Fibroblast of pulmonary artery (primary cell): ENCODE measurements at regions not wholly inside any gene's neighbourhood (a gene's known extent, or its start where the extent isn't known, plus 50 kb on each side); places are given as distances from the start of the nearest gene placed in this dataset.
"Not testable (repeated sequence)": the region's sequence is repeated elsewhere in the genome, so short reads cannot be mapped to it uniquely, and the experiment has no call there.

ENCODE experiments used
- DNase-seq: peaks from one replicate; pipeline ENCODE4 v3.0.0-alpha.2; 2010; ENCODE audit warnings: low read depth
- H3K4me3 ChIP-seq: replicated peaks from 2 replicates; pipeline ENCODE4 v1.5.1; 2011; ENCODE audit warnings: low read depth, mild to moderate bottlenecking, control low read depth, low read length, moderate library complexity
- TF ChIP-seq, protein P1 (sequence below): IDR thresholded peaks from 2 replicates; pipeline ENCODE4 v1.5.1; 2011; ENCODE audit warnings: mild to moderate bottlenecking, control low read depth, low read length, inconsistent platforms; ENCODE audit errors: missing control alignments

DNA sequence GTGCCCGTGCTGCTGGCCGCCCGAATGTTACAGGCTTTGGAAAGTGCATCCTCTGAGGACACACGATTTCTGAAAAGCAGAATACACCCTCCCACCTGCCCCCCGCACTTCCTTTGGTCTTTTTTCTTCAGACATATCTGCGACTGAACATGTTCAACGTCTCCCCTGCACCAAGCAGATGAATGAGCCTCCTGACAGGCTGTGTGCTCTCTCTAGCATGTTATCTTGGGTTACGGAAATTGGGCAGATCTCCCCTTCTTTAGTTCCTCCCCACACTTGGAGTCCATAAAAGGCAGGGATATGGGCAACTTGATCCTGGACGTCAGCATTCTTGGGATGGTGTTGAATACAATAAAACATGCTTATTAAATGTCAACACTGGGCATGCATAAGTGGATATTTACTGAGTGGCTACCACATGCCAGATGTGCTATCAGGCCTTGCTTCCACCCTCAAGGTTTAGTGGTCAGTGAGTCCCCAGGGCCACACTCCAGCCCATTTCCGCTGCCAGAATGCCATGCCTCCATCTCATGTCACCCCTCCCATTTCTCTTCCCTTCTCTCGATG, 130.4 kb downstream of the TRIM43 start:
- no peak for DNase-seq
- no peak overlapping the region for H3K4me3 ChIP-seq
- TF ChIP-seq, protein P1, sequence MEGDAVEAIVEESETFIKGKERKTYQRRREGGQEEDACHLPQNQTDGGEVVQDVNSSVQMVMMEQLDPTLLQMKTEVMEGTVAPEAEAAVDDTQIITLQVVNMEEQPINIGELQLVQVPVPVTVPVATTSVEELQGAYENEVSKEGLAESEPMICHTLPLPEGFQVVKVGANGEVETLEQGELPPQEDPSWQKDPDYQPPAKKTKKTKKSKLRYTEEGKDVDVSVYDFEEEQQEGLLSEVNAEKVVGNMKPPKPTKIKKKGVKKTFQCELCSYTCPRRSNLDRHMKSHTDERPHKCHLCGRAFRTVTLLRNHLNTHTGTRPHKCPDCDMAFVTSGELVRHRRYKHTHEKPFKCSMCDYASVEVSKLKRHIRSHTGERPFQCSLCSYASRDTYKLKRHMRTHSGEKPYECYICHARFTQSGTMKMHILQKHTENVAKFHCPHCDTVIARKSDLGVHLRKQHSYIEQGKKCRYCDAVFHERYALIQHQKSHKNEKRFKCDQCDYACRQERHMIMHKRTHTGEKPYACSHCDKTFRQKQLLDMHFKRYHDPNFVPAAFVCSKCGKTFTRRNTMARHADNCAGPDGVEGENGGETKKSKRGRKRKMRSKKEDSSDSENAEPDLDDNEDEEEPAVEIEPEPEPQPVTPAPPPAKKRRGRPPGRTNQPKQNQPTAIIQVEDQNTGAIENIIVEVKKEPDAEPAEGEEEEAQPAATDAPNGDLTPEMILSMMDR, result no peak

DNA sequence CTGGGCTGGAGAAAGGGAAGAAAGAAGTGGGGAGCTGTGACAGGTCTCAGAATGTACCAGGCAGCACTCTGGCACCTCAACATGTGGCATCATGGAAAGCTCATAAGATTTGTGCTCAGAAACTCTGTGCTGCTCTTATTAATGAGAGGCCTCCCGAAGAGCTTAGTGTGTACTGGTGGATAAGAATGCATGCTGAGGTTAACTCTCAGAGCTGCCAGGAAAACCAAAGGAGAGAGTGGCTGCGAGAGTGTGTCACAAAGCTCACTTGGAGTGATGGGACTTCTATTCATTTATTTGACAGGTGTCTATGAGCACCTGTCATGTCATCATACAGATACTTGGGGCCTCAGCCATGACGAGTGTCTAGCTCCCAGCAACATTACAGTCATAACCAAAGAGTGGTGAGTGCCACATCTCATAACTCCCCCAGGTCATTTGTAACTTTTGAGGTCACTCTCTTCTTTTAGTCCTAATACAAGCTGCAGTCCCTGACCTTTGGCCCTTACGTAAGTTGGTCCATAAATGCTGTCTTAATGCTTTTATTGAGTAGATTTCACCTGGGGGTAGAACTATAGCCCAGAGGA, 131.9 kb downstream of the TRIM43 start:
- DNase-seq, H3K4me3 ChIP-seq: not testable (repeated sequence)

DNA sequence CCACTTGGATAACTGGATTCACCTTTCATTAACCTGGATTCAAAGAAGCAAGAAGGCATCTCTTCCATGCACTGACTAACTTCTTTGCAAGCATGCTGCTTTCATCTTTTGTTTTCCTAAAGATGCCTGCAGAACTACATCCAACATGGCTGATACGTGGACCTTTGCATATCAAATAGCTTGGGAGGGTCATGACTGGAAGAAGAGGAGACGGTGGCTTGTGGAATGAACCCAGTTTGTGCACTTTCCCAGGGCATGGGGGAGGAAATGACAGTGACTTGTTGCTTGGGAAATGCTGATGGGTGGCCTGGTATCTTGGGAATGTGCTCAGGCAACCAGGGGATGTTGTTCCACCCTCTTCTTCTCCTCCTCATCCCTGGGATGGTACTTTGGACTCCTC, 133.4 kb downstream of the TRIM43 start:
- DNase-seq, H3K4me3 ChIP-seq: not testable (repeated sequence)

DNA sequence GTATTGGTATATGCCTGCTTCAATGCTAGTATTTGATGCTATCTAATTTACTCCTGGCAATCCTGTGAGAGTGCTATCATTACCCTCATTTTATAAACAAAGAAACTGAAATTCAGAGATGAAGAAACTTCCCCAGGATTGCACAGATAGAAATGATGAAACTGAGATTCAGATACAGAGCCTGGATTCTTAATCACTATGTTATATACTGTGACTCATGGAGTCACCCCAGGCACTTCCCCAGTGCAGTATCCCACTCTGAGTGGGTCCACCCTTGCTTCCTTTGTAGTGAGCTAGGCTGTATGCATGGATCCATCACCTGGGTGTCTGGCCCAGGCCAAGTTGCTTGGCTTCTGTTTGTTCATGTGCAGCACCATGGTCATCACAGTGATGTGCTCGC, 133.9 kb downstream of the TRIM43 start:
- DNase-seq, H3K4me3 ChIP-seq: not testable (repeated sequence)

DNA sequence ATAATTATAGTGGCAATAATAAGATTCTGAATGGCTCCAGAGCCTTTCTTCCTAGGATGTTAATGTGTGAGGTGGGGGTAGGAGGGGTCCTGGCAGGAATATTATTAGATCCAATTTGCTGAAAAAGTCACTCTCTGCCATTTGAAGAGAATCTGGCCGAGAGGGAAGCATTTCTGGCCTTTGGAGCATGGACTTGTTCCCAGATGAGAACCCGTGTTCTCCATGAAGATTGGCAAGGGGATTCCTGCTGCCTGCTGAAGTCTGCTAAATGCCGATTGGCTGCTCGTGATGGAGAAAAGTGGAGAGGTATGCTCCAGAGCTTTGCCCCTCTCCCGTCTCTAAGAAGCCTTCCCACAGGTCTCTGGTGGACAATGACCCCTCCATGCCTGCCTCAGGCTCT, 135.6 kb downstream of the TRIM43 start:
- not testable (repeated sequence) for DNase-seq, H3K4me3 ChIP-seq

DNA sequence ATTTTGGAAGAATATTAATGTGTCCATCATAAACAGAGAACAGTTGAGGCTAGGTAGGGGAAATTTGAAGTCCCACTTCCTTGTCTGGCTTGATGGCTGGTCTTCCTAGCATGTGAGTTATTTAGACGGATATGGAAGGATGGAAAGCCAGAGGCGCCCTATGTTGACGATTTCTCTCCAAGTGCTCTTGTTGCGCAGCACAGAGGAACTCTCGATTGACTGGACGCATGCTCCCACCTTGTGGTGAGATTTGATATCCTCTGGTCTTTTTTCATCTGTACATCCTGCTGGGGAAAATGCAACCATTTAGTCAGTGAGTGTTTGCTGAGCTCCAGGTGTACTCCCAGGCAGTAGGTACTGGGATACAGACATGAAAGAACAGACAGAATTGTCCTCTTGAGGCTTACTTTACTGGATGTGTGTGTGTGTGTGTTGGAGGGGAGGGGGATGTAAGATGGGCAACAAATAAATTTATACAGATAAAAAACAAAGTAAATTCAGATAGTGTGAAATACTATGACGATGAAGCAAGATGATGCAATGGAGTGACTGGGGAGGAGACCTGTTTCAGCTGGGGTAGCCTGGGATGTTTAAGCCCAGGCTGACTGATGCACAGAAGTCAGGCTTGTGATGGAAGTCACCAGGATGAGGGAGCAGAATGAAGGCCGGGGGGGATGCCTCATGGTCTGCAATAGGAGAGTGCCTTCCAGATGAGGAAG, 137.2 kb downstream of the TRIM43 start:
- DNase-seq, result peak; percentile 92
- no peak overlapping the region for H3K4me3 ChIP-seq
- TF ChIP-seq, protein P1, result peak; percentile 66

DNA sequence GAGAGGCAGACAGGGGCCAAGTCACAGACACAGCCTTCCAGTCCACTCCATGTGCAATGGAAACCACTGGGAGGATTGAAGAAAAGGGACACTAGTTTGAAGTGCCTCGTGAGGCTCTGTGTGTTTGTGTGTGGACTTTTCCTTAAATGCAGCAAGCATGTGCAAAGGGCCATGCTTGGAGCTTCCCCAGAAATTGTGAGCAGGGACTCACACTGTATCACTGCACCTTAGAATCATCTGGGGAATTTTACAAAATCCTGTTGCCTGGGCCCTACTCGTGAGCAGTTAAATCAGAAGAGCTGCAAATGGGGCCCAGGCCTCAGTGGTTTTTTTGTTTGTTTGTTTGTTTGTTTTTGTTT, 137.8 kb downstream of the TRIM43 start:
- TF ChIP-seq, protein P1, result no peak
- no peak overlapping the region for H3K4me3 ChIP-seq
- DNase-seq, result no peak

DNA sequence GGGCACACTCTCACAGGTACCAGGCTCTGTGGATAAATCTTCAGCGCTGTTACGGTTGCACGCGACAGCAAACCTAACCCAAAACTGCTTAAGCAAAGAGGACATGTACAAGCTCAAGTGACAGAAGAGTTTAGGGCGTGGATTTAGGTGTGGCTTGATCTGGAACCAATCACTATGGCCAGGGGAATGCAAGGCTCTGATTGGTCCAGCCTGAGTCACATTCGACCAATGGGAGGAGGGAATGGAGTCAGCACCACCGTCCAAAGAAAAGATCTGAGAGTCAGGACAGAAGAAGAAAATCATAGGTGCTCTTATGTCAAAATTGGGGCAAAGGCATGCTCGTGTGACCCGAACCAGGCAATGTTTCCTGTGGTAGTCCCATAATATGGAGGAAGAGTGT, 139.0 kb downstream of the TRIM43 start:
- no peak for DNase-seq
- no peak overlapping the region for H3K4me3 ChIP-seq
- TF ChIP-seq, protein P1, result no peak
